Activated CD8-positive, alpha-beta memory T cell treated with anti-CD3 and anti-CD28 coated beads for 24 hours (primary cell): ENCODE measurements at regions not wholly inside any gene's neighbourhood (a gene's known extent, or its start where the extent isn't known, plus 50 kb on each side); places are given as distances from the start of the nearest gene placed in this dataset.

Experiments
- DNase-seq: peaks from one replicate; pipeline ENCODE4 v3.0.0-alpha.2; 2020

- DNase-seq = no peak
Observed at GRCh38 chr5:173527671-173528070, 88.8 kb downstream of the BOD1 start.

GRCh38 chr5:173524136-173524535 is 92.3 kb downstream of the BOD1 start:
- DNase-seq = no peak

GRCh38 chr5:173523388-173523787 is 93.1 kb downstream of the BOD1 start:
- DNase-seq = no peak

DNA sequence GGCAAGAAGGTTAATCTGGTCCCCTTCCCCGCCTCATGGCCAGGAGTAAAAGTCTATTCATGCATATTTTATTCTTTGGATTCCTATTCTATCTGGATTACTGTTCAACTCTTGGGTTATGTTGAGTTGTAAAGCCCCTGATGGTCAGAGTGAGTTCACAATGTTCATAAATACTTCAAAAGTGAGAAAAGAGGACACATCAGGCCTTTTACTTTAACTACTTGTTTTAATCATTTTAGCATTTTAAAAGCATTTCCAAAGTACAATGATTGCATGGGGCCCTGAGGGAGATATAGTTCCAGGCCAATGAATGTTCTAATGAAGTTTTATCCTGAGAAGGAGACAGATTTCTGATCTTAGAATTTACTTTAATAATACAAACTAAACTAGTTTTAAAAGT is 93.9 kb downstream of the BOD1 start:
- no peak for DNase-seq

DNA sequence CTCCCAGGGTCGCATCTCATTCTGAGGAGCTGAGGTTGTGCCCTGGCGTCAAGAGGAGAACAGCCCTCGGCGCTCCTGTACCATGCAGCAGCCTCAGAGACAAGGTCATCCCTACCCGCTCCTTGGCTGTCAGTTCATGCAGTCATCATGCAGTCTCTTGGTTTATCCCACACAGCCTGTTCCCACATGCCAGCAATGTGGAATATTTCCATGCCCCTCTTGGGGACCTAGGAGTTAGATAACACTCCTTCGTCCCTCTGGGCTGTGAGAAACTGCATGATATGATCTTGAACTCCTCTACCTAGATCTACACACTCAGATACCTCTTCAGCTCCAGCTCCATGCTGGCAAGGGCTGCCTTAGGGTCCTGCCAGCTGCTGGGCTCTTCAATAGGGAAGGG is 97.6 kb downstream of the BOD1 start:
- DNase-seq = no peak

DNA sequence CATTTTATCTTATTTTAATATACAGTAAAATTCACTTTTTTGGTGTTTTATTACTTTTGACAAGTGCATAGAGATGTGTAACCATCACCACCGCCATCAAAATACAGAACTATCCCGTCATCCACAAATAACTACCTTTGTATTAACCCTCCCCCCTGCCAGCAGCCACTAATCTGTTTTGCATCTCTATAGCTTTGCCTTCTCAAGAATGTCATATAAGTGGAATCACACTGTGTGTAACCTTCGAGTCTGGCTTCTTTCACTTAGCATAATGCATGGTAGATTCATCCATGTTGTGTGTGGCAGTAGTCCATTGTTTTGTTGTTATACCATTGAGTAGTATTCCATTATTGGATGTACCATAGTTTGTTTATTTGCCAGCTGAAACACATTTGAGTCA is 98.8 kb downstream of the BOD1 start:
- no peak for DNase-seq

DNA sequence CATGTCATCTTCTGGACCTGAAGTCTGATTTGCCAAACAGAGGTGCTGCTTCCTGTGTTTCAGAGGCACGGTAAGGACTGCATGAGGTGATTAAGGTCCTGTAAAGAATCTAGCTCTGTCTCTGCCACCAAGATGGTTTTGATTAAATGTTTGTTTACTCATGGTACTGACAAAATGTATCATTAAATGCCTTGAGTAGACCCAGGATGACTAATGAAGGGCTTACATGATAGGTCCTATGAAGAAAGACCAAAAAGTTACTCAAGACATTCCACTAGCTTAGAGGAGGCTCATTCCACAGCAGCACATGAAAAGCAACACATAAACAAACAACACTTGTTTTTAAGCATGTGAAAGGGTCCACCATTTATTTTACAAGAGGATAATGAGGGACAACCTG is 100.9 kb downstream of the BOD1 start:
- DNase-seq = no peak

GRCh38 chr5:173514661-173515060 is 101.8 kb downstream of the BOD1 start:
- no peak for DNase-seq

DNA sequence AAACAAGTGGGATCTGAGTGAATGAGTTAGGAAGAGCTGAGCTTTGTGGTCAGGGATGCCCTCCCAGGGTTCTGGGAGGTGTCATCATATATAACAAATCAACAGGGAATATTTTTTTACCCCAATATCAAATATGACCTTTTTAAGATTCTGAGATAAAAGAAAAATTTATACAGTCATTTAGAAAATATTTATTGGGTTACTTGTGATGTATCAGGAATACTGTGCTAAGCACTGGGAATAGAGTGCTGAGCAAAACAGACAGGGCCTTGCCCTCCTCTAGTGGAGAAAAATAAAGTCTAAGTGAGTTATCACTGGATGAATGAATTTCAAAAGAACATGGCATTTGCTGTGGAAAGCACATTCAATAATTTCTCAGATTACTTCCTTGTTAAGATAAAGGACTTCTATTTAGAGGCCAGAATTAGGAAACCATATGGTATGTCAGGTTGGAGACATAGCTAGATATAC is 102.9 kb downstream of the BOD1 start:
- no peak for DNase-seq

DNA sequence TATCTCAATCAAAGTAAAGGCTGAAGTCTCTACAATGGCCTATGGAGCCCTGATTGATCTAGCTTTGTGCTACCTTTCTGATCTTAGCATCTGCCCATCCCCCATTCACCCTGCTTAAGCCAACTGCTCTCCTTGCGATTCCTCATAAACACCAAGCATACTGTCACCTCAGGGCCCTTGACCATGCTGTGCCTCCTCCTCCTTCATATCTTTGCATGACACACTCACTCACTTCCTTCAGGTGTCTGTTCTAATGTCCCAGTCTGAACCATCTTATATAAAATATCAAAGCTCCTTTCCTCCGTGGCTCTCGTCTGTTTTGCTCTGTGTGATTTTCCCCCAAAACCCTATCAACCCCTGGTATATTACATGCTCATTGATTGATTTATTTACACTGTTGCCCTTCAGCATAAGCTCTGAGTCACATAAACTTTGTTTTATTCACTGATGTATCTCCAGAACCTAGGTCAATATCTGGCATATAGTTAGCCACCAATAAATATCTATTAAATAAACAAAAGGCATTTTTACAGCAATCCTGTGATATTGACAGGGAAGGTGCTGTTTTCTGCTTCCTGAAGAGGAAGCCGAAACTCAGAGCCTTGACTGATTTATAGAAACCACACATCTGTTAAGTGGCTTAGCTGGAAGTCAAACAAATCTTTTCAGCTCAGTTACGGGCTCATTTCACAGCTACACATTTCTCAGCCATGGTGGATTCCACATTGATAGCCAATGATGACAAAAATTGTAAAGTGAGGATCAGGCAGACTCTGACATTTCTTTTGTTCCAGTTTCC is 103.6 kb downstream of the BOD1 start:
- DNase-seq = no peak

GRCh38 chr5:173509060-173509459 is 107.4 kb downstream of the BOD1 start:
- no peak for DNase-seq

DNA sequence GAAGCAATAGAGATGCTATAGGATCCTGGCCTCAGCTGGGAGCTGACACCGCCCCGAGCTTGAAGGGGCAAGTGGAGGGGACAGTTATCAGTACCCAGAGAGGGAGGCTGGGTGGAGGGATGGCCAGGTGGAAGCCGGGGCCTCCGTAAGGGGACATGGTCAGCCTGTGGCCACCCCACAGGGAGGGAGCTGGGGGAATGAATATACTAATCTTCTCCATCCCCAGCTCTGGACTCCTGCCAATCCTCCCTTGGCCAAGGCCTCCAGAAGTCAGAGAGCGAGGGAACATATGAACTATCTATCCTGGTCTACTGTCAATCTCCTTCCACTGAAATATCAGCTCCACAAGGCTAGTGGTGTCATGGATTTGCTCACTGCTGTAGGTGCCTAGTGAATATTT is 109.3 kb downstream of the BOD1 start:
- DNase-seq = no peak

- DNase-seq = no peak
Observed at GRCh38 chr5:173505634-173506033, 110.8 kb downstream of the BOD1 start.

DNA sequence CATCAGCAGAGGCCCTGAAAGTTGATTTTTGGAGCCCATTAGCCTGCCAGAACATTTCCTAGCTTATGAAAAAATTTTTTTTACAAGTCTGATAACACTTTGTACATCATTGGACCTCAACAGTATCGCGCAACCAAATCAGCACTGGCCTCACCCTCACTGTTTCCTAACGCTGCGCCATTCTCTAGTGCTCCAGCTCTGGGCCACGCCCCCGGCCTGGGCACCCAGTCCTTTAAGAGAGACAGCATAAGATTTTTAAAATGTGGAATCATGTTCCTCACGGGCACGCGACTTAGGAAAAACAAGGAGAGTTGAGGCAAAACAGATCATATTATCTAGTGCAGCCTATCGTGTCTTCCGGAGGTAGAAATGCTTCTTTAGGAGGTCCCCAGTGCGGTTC is 114.5 kb downstream of the BOD1 start:
- DNase-seq = no peak

GRCh38 chr5:173501271-173501670 is 115.2 kb downstream of the BOD1 start:
- no peak for DNase-seq

GRCh38 chr5:173500213-173500560 is 116.3 kb downstream of the BOD1 start:
- DNase-seq = no peak

DNA sequence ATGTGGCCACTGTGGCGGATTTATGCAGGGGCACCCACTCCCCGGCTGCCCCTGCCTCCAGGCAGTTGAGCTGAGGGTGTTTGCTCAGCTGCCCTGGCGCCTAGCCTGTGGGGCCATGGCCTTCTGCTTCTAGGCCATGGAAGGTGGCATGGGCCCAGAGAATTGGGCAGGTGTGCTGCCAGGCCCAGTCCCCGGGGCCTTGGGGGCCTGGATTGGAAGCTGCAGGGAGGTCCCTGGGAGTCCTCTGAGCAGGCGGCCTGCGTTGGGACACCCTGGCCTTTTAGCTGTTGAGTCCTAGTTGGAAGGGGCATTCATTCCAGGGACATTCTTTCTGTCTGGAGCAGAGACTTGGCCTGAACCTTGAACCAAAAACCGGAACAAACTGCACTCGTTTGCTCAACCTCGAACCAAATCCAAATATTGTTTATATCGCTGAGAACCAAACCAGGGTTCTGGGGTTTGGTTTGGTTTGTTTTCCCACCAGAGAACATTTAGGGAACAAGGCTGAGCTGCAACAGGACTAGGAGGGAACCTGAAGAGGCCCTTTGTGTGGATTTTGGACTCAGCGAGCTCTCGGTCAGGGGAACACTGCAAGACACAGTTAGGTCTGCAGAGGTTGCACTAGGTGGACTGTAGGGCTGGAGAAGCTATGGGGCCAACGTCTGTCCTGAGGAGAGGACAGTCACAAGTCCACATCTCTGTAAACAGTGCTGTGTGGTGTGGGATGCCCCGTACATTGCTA is 116.8 kb downstream of the BOD1 start:
- DNase-seq = no peak

GRCh38 chr5:173498739-173499470 is 117.5 kb downstream of the BOD1 start:
- no peak for DNase-seq

DNA sequence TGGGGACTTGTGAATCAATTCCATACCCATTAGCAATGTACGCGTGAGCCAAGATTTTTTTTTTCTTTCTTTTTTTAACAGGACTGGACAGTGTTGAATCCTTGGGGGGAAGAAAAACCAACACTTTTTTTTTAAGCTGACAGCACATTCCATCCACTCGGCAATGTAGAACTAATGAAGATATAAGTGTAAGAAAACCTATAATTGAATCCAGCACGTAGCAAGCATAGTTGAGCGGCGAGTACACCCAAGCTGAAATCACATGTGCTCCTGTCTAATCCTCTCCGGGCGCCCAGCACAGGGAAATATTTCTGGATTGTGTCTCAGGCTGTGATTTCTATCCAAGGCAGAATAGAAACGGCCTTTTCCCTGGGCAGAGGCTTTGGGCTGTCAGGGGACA is 118.2 kb downstream of the BOD1 start:
- no peak for DNase-seq

GRCh38 chr5:173497685-173498084 is 118.8 kb downstream of the BOD1 start:
- DNase-seq = no peak

GRCh38 chr5:173496883-173497255 is 119.6 kb downstream of the BOD1 start:
- DNase-seq = no peak

DNA sequence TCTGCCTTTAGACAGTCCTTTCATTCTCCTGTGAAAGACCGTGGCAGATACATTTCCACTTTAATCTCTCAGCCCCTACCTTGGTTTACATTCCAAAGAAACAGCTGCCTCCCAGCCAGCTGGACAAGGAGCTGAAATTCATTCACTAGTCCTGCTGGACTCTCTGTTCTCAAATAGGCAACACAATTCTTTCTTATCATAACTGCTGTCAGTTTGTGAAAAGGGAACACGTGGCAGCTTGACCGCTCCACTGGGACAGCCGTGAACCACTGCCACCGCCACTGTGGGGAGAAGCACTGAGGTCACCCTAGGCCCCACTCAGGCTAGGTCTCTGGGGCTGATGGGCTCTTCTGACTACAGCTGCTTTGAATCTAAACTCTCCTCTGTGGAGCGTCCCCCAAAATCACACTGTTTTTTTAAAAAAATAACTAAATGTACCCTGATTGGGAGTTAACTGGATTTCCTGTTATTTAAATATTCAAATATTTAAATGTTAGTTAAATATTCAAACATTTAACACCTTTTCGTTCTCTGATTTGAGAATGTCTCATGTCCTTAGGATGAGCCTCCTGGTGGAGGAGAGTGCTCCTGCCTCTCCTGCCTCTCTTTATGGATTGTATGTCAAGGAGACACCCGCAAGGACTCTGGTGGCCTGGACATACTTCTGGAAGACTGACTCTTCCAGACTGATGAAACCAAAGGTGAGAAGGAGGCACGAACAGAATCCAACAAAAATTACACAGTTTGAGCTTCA is 120.1 kb downstream of the BOD1 start:
- DNase-seq = no peak

DNA sequence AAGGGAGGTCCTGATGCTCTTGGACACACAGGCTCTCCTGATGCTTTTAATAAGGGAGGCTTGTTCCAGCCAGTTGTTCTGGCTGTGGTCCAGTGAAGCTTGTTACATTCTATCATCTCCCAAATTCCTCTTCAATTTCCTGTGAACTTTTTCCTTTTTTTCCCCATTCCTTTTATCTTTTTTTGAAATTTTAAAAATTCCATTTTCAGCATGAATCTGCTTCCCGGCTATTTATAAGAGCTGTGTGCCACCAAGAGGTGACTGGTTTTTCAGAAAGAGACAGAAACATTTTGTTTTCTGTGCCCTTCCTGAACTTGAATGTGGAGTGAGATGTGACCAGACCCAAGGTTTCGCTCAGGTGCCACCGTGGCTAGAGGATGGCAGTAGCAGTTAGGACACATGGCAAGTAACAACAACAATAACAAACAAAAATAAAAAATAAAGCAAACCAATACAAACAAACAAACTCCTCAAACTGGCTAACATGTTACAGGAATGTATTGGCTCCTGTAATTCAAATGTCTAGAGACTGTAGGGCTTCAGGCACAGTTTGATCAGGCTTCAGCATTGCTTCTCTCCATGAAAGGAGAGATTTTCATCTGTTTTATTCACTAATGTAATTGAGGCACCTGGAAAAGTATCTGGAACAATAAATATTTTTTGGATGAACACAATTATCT is 121.1 kb downstream of the BOD1 start:
- DNase-seq = no peak
